Suprapubic skin (tissue), 4 donors: ENCODE measurements at regions not wholly inside any gene's neighbourhood (a gene's known extent, or its start where the extent isn't known, plus 50 kb on each side); places are given as distances from the start of the nearest gene placed in this dataset.

ENCODE experiments used
- DNase-seq, 2 donors: peaks; one replicate each; pipeline ENCODE4 v3.0.0-alpha.2; 2019; ENCODE audit warnings: low spot score in 2 of 2
- H3K27ac ChIP-seq: fragments of 200-600 bp; sonication (generic); one replicate; pipeline ENCODE4 v1.5.1; 2019
- H3K27me3 ChIP-seq: fragments of 200-600 bp; sonication (generic); one replicate; pipeline ENCODE4 v1.5.1; 2019
- H3K36me3 ChIP-seq: fragments of 200-600 bp; sonication (generic); one replicate; pipeline ENCODE4 v1.5.1; 2019
- H3K4me1 ChIP-seq: fragments of 200-600 bp; sonication (generic); one replicate; pipeline ENCODE4 v1.5.1; 2019
- H3K4me3 ChIP-seq: fragments of 200-600 bp; sonication (generic); one replicate; pipeline ENCODE4 v1.5.1; 2019; ENCODE audit warnings: mild to moderate bottlenecking
- H3K9me3 ChIP-seq: fragments of 200-600 bp; sonication (generic); one replicate; pipeline ENCODE4 v1.5.1; 2019
- CTCF ChIP-seq, 2 donors: fragments of 200-600 bp in 1 of 2; fragments of 450-650 bp in 1 of 2; sonication (generic) in 1 of 2; IDR thresholded peaks; one replicate each; pipeline ENCODE4 v1.5.1; 2016 to 2019; ENCODE audit warnings: antibody characterized with exemption in 2 of 2, mild to moderate bottlenecking in 1 of 2, moderate library complexity in 1 of 2
- EP300 ChIP-seq: sonication (generic); formaldehyde crosslinking; IDR thresholded peaks from one replicate; pipeline ENCODE4 v1.6.1; 2017; ENCODE audit warnings: antibody characterized with exemption
- POLR2A ChIP-seq, 2 donors: fragments of 450-650 bp; IDR thresholded peaks; one replicate each; pipeline ENCODE4 v1.6.1; 2017; ENCODE audit warnings: antibody characterized with exemption in 2 of 2, mild to moderate bottlenecking in 2 of 2, moderate library complexity in 2 of 2
- POLR2AphosphoS5 ChIP-seq, 3 donors: sonication (generic); formaldehyde crosslinking; IDR thresholded peaks; one replicate each; pipeline ENCODE4 v1.6.1; 2017; ENCODE audit warnings: antibody characterized with exemption in 3 of 3
- WGBS: methylation state at CpG from one replicate; pipeline ENCODE4 v1.1.5; 2018; 5-methylcytosine and 5-hydroxymethylcytosine counted together

DNA sequence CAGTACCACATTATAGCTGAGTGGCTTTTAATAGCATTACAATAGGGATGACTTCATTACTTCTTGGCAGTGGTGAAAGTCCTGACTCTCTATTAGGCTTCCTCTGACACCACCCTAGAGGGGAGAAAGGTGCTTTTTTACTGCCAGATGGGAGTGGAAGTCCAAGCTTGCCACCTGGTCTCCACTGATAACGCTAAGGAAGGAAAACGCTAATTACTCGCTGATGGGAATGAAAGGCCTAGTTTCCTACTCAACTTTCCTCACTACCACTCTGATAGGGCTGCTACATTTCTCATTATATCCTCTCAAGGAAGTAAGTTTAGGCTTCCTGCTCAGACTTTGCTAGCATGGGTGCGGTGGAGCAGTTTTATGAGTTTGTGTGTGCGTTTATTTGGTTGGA is 62.3 kb upstream of the PAGE3 start:
- H3K4me1 ChIP-seq, result no peaks in the 10 kb centered on the region
- H3K9me3 ChIP-seq, result no peaks in the 10 kb centered on the region
- H3K4me3 ChIP-seq, result no peak overlapping the region
- H3K27ac ChIP-seq, result no peak overlapping the region
- H3K36me3 ChIP-seq, result no peaks in the 10 kb centered on the region
- no peak for DNase-seq
- H3K27me3 ChIP-seq, result no peaks in the 10 kb centered on the region
- TF ChIP-seq CTCF (IDR thresholded peaks at IDR 0.05) (no peak), EP300 (no peak), POLR2A (IDR thresholded peaks at IDR 0.05) (no peak), POLR2AphosphoS5 (IDR thresholded peaks at IDR 0.05) (no peak)
- 78% methylated on average over 5 of the region's 5 CpGs for WGBS

DNA sequence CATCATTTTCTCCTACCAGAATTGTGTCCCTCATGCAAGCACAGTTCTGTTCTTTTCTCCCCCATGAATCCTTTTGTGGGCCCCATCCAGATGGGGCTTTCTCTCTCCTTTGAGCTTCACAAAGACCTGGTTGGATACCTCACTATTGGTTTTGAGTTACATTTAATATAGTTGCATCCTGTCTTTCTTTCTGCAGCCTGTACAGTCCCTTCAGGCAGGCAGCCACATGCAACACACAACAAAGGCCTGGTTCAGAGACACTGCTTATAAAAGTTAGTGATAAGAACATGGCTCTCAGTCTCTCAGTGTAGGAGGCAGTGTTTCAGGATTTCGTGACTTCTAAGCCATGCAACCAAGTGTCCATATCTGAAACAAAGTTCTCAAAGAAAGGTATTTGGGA is 70.6 kb upstream of the PAGE3 start:
- no peaks in the 10 kb centered on the region for H3K4me1 ChIP-seq
- H3K9me3 ChIP-seq, result no peaks in the 10 kb centered on the region
- H3K36me3 ChIP-seq, result no peaks in the 10 kb centered on the region
- TF ChIP-seq CTCF (IDR thresholded peaks at IDR 0.05) (no peak), POLR2AphosphoS5 (IDR thresholded peaks at IDR 0.05) (no peak), EP300 (no peak), POLR2A (IDR thresholded peaks at IDR 0.05) (no peak)
- no peaks in the 10 kb centered on the region for H3K27me3 ChIP-seq
- no peak overlapping the region for H3K27ac ChIP-seq
- H3K4me3 ChIP-seq, result no peak overlapping the region
- no peak for DNase-seq
- WGBS, result 53% methylated on average over 1 of the region's 1 CpG

- Histone ChIP-seq H3K27me3 (no peaks in the 10 kb centered on the region), H3K4me3 (no peak overlapping the region), H3K36me3 (no peaks in the 10 kb centered on the region), H3K9me3 (no peaks in the 10 kb centered on the region), H3K4me1 (no peaks in the 10 kb centered on the region), H3K27ac (no peak overlapping the region)
- TF ChIP-seq POLR2AphosphoS5 (IDR thresholded peaks at IDR 0.05) (no peak), EP300 (no peak)
- DNase-seq, result no peak
These were observed 71.5 kb upstream of the PAGE3 start for GRCh38 chrX:55336176-55336575.

- H3K4me1 ChIP-seq, result no peaks in the 10 kb centered on the region
- no peaks in the 10 kb centered on the region for H3K36me3 ChIP-seq
- H3K27me3 ChIP-seq, result no peaks in the 10 kb centered on the region
- H3K4me3 ChIP-seq, result no peak overlapping the region
- H3K27ac ChIP-seq, result no peak overlapping the region
- DNase-seq, result no peak
- H3K9me3 ChIP-seq, result no peaks in the 10 kb centered on the region
- 76% methylated on average over 4 of the region's 4 CpGs for WGBS
- TF ChIP-seq POLR2AphosphoS5 (IDR thresholded peaks at IDR 0.05) (no peak), POLR2A (IDR thresholded peaks at IDR 0.05) (no peak), EP300 (no peak), CTCF (IDR thresholded peaks at IDR 0.05) (no peak)
These were observed 76.2 kb upstream of the PAGE3 start for GRCh38 chrX:55340896-55341433.

DNA sequence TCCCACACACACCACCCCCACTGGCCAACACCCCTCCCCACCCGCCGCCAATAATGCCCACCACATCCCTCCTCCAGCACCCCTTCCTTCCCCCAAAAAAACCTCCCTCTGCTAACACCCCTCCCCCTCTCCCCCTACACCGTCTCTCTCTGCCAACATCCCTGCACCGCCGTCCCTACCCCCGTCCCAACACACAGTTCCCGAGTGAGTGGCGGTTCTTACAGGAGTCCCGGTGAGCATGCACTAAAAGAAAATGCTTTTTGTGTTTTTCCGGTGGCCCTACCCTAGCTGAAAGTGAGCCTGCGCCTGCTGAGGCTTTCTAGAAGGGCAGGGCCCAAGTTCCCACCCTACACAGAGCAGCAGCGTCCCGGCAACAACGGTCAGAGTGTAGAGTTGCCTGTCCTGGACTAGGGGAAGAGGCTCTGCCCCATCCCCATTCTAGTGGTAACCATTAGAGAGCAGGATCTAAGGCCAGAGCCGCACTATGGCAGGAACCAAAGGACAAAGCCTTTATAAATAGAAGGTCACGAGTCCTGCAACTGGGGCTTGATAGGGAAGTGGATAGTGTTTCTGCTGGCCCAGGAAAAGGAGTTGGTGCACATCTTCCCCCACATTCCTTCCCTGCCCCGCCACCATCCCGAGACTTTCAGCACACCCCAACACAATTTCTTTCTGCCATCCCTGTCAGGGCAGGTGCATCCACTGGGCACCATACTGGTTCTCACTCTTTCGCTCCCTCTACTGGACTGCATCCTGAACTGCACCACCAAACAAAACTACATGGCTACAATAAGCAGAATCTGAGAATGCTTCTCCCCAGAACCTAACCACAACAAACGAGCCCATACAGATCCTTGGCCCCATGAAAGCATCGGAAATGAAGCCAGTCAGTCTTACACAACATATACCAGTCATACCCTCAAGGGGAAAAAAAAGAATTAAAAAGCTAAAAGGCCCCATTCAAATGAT is 78.1 kb upstream of the PAGE3 start:
- DNase-seq, result no peak
- H3K9me3 ChIP-seq, result no peaks in the 10 kb centered on the region
- H3K27ac ChIP-seq, result no peak overlapping the region
- H3K4me1 ChIP-seq, result no peaks in the 10 kb centered on the region
- WGBS, result 46% methylated on average over 21 of the region's 21 CpGs
- H3K27me3 ChIP-seq, result no peaks in the 10 kb centered on the region
- peak; percentile 23 to 39 for TF ChIP-seq CTCF (IDR thresholded peaks at IDR 0.05)
- TF ChIP-seq POLR2AphosphoS5 (IDR thresholded peaks at IDR 0.05), result no peak
- no peak for TF ChIP-seq EP300
- TF ChIP-seq POLR2A (IDR thresholded peaks at IDR 0.05), result no peak
- no peaks in the 10 kb centered on the region for H3K36me3 ChIP-seq
- no peak overlapping the region for H3K4me3 ChIP-seq
